PC-3 (cell line): ENCODE measurements at regions not wholly inside any gene's neighbourhood (a gene's known extent, or its start where the extent isn't known, plus 50 kb on each side); places are given as distances from the start of the nearest gene placed in this dataset.

Source experiments
- ATAC-seq: fragments of 200-7000 bp; cut with Tn5 transposase; 2 replicates; pipeline ENCODE4 v1.9.1; 2020; ENCODE audit warnings: mild to moderate bottlenecking, moderate library complexity
- BruUV-seq: library from RNA; stranded (reverse); fragments of 400-500 nt; replicated peaks from 2 replicates; lab custom pipeline; 2021; lab: Mats Ljungman, UMichigan
- CTCF ChIA-PET: fragments of 300-600 bp; sonication (Branson Sonifier 250); formaldehyde crosslinking; loops from one replicate; lab custom pipeline; 2022; ENCODE audit warnings: antibody characterized with exemption; lab: Charles Lee
- POLR2A ChIA-PET: fragments of 300-600 bp; sonication (Branson Sonifier 250); formaldehyde crosslinking; loops from one replicate; lab custom pipeline; 2022; ENCODE audit warnings: antibody characterized with exemption; ENCODE audit not compliant: unreplicated experiment; lab: Charles Lee
- DNase-seq: peaks from one replicate; pipeline ENCODE4 v3.0.0-alpha.2; 2015
- H2AFZ ChIP-seq: fragments of 300-600 bp; sonication (generic); 2 replicates; pipeline ENCODE4 v1.6.0; 2016; ENCODE audit warnings: antibody characterized with exemption, low read length
- H3F3A ChIP-seq: fragments of 300-600 bp; sonication (generic); one replicate; pipeline ENCODE4 v1.6.0; 2017; ENCODE audit warnings: antibody characterized with exemption, low read length, control low read depth, mild to moderate bottlenecking; ENCODE audit not compliant: unreplicated experiment
- H3K27ac ChIP-seq: fragments of 300-600 bp; sonication (generic); 2 replicates; pipeline ENCODE4 v1.5.1; 2016; ENCODE audit warnings: mild to moderate bottlenecking, low read length
- H3K27me3 ChIP-seq: fragments of 300-600 bp; sonication (generic); 2 replicates; pipeline ENCODE4 v1.6.1; 2016; ENCODE audit warnings: low read length, mixed read lengths
- H3K36me3 ChIP-seq: fragments of 300-600 bp; sonication (generic); 2 replicates; pipeline ENCODE4 v1.6.1; 2016; ENCODE audit warnings: low read depth, mixed run types, low read length, mixed read lengths
- H3K4me1 ChIP-seq: fragments of 300-600 bp; sonication (generic); 2 replicates; pipeline ENCODE4 v1.5.1; 2016; ENCODE audit warnings: low read length; ENCODE audit not compliant: insufficient read depth
- H3K4me2 ChIP-seq: fragments of 300-600 bp; sonication (generic); 2 replicates; pipeline ENCODE4 v1.6.0; 2016; ENCODE audit warnings: low read length
- H3K4me3 ChIP-seq: fragments of 300-600 bp; sonication (generic); 2 replicates; pipeline ENCODE4 v1.5.1; 2016; ENCODE audit warnings: mild to moderate bottlenecking, low read length, mixed read lengths
- H3K79me2 ChIP-seq: fragments of 300-600 bp; sonication (generic); 2 replicates; pipeline ENCODE4 v1.6.1; 2017; ENCODE audit warnings: low read length, mixed read lengths
- H3K9ac ChIP-seq: fragments of 300-600 bp; sonication (generic); 2 replicates; pipeline ENCODE4 v1.6.0; 2016; ENCODE audit warnings: mild to moderate bottlenecking, low read length
- H3K9me2 ChIP-seq: fragments of 300-600 bp; sonication (generic); replicated peaks from 2 replicates; pipeline ENCODE4 v1.6.1; 2016; ENCODE audit warnings: mixed run types, low read length, mixed read lengths
- H3K9me3 ChIP-seq: fragments of 300-600 bp; sonication (generic); 2 replicates; pipeline ENCODE4 v1.6.1; 2016; ENCODE audit warnings: low read length, mixed read lengths
- H4K20me1 ChIP-seq: fragments of 300-600 bp; sonication (generic); 2 replicates; pipeline ENCODE4 v1.6.1; 2016; ENCODE audit warnings: low read length, mixed read lengths
- EZH2 ChIP-seq: fragments of 300-600 bp; sonication (generic); IDR thresholded peaks from one replicate; pipeline ENCODE4 v1.6.1; 2017; ENCODE audit warnings: antibody characterized with exemption, mild to moderate bottlenecking, low read length; ENCODE audit not compliant: unreplicated experiment
- EZH2phosphoT487 ChIP-seq: fragments of 300-600 bp; sonication (generic); IDR thresholded peaks from 2 replicates; pipeline ENCODE4 v1.6.1; 2018; ENCODE audit warnings: mild to moderate bottlenecking, antibody characterized with exemption, low read length, borderline replicate concordance
- intact Hi-C: fragments of 100-400 bp; cut with micrococcal nuclease; formaldehyde crosslinking; loops from 2 replicates; pipeline ENCODE4 v1.9.0; 2023
- TF ChIP-seq, protein P1 (sequence below): fragments of 300-600 bp; sonication (generic); conservative IDR thresholded peaks from 2 replicates; pipeline ENCODE4 v1.5.1; 2017; ENCODE audit warnings: antibody characterized with exemption, low read depth, mild to moderate bottlenecking, low read length

DNA sequence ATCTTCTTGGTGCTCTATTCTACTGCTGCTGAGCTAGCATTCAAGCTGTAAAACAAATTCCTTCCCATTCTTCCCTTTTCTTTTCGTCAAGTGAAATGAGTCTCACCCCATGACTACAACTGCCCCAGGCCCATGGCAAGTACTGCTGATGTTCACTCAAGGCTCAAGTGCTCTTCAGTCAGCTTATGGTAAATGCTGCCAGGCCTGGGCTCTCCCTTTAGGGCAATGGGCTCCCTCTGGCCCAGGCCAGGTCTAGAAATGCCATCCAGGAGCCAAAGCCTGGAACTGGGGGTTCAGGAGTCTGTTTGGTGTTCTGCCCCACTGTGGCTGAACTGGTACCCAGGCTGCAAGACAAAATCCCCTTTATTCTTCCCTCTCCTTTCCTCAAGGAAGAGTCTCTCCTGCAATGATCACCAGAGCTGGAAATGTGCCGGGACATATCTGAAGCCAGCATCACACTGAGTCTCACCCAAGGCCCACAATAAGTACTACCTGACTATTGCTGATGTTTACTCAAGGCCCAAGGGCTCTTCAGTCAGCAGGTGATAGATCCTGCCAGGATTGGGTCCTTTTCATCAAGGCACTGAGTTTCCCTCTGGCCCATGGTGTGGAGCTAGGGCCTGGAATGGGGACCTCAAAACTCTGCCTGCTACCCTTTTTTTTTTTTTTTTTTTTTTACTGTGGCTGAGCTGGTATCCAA is 205.0 kb upstream of the STAC start:
- no peaks in the 10 kb centered on the region for H3K9me3 ChIP-seq
- H3K27ac ChIP-seq: no peak overlapping the region
- no peaks in the 10 kb centered on the region for H3K79me2 ChIP-seq
- TF ChIP-seq EZH2phosphoT487 (no peak), EZH2 (no peak)
- TF ChIP-seq, protein P1, sequence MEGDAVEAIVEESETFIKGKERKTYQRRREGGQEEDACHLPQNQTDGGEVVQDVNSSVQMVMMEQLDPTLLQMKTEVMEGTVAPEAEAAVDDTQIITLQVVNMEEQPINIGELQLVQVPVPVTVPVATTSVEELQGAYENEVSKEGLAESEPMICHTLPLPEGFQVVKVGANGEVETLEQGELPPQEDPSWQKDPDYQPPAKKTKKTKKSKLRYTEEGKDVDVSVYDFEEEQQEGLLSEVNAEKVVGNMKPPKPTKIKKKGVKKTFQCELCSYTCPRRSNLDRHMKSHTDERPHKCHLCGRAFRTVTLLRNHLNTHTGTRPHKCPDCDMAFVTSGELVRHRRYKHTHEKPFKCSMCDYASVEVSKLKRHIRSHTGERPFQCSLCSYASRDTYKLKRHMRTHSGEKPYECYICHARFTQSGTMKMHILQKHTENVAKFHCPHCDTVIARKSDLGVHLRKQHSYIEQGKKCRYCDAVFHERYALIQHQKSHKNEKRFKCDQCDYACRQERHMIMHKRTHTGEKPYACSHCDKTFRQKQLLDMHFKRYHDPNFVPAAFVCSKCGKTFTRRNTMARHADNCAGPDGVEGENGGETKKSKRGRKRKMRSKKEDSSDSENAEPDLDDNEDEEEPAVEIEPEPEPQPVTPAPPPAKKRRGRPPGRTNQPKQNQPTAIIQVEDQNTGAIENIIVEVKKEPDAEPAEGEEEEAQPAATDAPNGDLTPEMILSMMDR: no peak
- H2AFZ ChIP-seq: no peak overlapping the region
- no peak overlapping the region for H3K9ac ChIP-seq
- no peak overlapping the region for H3K4me3 ChIP-seq
- H3K27me3 ChIP-seq: no peaks in the 10 kb centered on the region
- DNase-seq (no peak), ATAC-seq (no peak)
- H3K4me1 ChIP-seq: peaks cover 10% of the 10 kb centered on the region; the same call in 1 of the 2 replicates
- no peaks in the 10 kb centered on the region for H4K20me1 ChIP-seq
- no peaks in the 10 kb centered on the region for H3K9me2 ChIP-seq
- no peak overlapping the region for H3K4me2 ChIP-seq
- no peaks in the 10 kb centered on the region for H3F3A ChIP-seq
- BruUV-seq: no TSS peak
- intact Hi-C loops: no loop called here
- no peaks in the 10 kb centered on the region for H3K36me3 ChIP-seq
- ChIA-PET CTCF (no interaction called here), POLR2A (no interaction called here)

DNA sequence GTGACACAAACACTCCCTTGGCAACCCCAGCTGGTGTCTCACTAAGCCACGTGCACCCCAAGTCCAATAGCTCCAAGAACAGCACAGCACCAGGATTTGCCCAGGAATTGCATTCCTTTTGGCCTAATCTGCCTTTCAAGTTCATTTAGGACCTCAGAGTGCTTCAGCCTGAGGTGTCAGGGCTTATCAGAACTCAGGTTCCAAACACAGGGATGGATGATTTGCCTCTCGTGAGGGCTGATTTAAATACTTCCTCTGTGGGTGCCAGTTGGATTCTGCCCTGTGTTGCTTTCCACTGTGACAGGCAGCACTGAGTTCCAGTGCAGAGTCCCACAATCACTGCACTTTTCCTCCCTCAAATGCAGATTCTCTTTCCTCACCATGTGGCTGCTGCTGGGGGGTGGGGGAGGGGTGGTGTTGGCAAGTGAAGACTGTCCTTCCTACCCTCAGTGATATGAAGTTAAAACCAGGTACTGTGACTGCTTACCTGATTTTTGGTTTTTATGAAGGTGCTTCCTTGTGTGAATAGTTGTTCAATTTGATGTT is 204.3 kb upstream of the STAC start:
- H3K9me3 ChIP-seq: no peaks in the 10 kb centered on the region
- POLR2A ChIA-PET: no interaction called here
- no peaks in the 10 kb centered on the region for H3K79me2 ChIP-seq
- intact Hi-C loops: no loop called here
- no peak for ATAC-seq
- DNase-seq: no peak
- no peak overlapping the region for H3K27ac ChIP-seq
- H3K4me1 ChIP-seq: peaks cover 10% of the 10 kb centered on the region; the same call in 1 of the 2 replicates
- BruUV-seq: no TSS peak
- no peaks in the 10 kb centered on the region for H3K27me3 ChIP-seq
- TF ChIP-seq, protein P1: no peak
- TF ChIP-seq EZH2phosphoT487: no peak
- no peak for TF ChIP-seq EZH2
- H3K9me2 ChIP-seq: no peaks in the 10 kb centered on the region
- H4K20me1 ChIP-seq: no peaks in the 10 kb centered on the region
- H3F3A ChIP-seq: no peaks in the 10 kb centered on the region
- H3K4me2 ChIP-seq: no peak overlapping the region
- CTCF ChIA-PET: no interaction called here
- H2AFZ ChIP-seq: no peak overlapping the region
- H3K4me3 ChIP-seq: no peak overlapping the region
- no peak overlapping the region for H3K9ac ChIP-seq
- H3K36me3 ChIP-seq: no peaks in the 10 kb centered on the region

DNA sequence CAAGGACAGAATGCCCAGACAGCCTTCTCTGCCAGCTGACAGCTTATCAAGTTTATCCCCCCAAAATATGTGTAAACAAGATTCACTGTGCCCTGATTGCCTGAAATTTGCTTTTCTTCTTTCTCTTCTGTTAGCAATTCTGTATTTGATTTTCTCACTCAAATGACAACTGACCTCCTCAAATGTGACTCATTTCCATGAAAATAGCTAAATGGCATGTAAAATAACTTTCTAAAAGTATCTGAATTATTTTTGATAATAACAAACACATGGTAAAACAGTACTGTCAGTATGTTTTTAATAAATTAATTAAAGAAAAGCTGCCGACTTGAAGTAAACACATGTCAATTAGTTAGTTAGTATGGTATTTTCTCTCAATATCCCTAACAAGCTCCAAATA is 202.3 kb upstream of the STAC start:
- ATAC-seq (no peak), DNase-seq (no peak)
- no peaks in the 10 kb centered on the region for H3F3A ChIP-seq
- H3K27ac ChIP-seq: no peak overlapping the region
- no peaks in the 10 kb centered on the region for H4K20me1 ChIP-seq
- BruUV-seq: no TSS peak
- H3K9ac ChIP-seq: no peak overlapping the region
- H3K9me2 ChIP-seq: no peaks in the 10 kb centered on the region
- H3K79me2 ChIP-seq: no peaks in the 10 kb centered on the region
- no peak for TF ChIP-seq EZH2phosphoT487
- TF ChIP-seq EZH2: no peak
- TF ChIP-seq, protein P1: no peak
- POLR2A ChIA-PET: interaction anchor here (0.6 kb wide), 1 partner anchor 28 kb away, joined by 11 read pairs; no protein-coding TSS in a partner anchor
- H3K9me3 ChIP-seq: no peaks in the 10 kb centered on the region
- no peak overlapping the region for H3K4me3 ChIP-seq
- CTCF ChIA-PET: interaction anchor here (0.6 kb wide), 1 partner anchor 846 kb away, joined by 7 read pairs; no protein-coding TSS in a partner anchor
- no peaks in the 10 kb centered on the region for H3K36me3 ChIP-seq
- H3K27me3 ChIP-seq: no peaks in the 10 kb centered on the region
- H2AFZ ChIP-seq: no peak overlapping the region
- peaks cover 10% of the 10 kb centered on the region; the same call in 1 of the 2 replicates for H3K4me1 ChIP-seq
- intact Hi-C loops: no loop called here
- H3K4me2 ChIP-seq: no peak overlapping the region
